ENCODE measurements at regions not wholly inside any gene's neighbourhood (a gene's known extent, or its start where the extent isn't known, plus 50 kb on each side); places are given as distances from the start of the nearest gene placed in this dataset.

DNA sequence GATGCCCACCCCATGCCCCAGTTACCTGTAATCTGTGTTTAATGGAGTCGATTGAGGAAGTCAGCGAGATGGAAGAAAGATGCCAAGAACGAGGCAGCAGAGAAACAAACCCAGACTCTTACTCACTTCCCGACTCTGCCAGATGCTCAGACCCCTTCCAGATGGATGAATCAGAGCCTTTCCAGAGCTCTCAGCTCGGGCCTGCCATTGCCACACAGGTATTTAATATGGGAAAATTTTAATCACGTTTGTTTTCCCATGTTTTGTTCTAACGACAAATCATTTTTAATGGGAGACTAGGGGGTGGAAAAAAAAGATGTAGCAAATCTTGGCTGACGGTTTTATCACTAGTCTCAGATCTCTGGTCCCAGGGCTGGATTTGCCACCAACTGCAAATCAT lies 72.5 kb upstream of the SRRM4 start:
- no peak for DNase-seq (ENCODE audit: extremely low read depth in 1 of 4, low spot score in 3 of 4)
- H4K20me1 ChIP-seq (replicated peaks; ENCODE audit: control insufficient read depth, insufficient read depth, low read length): no peaks in the 10 kb centered on the region
- BruUV-seq (replicated peaks): no TSS peak
- no peaks in the 10 kb centered on the region for H3K4me1 ChIP-seq (replicated peaks in 1 of 2; ENCODE audit: control insufficient read depth in 2 of 2, insufficient read depth in 2 of 2, low read length in 2 of 2)
- ChIA-PET CTCF (ENCODE audit: low intra/inter-chr PET ratio) (interaction anchor here (0.6 kb wide), 1 partner anchor 59 kb away, joined by 3 read pairs; no protein-coding TSS in a partner anchor), POLR2A (no interaction called here)
- no peak overlapping the region for H2AFZ ChIP-seq (ENCODE audit: low read depth, low read length)
- H3K27ac ChIP-seq (ENCODE audit: extremely low read depth, low read depth, low read length): no peak overlapping the region
- intact Hi-C loops (cut with micrococcal nuclease) (no loop called here), in situ Hi-C loops (cut with MboI) (no loop called here)
- H3K9ac ChIP-seq (ENCODE audit: insufficient read depth in 1 of 2, low read depth in 2 of 2, low read length in 2 of 2): no peak overlapping the region
- no peaks in the 10 kb centered on the region for H3K9me3 ChIP-seq (replicated peaks; ENCODE audit: control insufficient read depth, insufficient read depth, low read depth, low read length)
- H3K36me3 ChIP-seq (ENCODE audit: control insufficient read depth, insufficient read depth, low read length): no peaks in the 10 kb centered on the region
- no peak overlapping the region for H3K4me2 ChIP-seq (ENCODE audit: insufficient read depth, low read length)
- no peaks in the 10 kb centered on the region for H3K79me2 ChIP-seq (ENCODE audit: control insufficient read depth, insufficient read depth, low read length)
- WGBS (ENCODE audit: insufficient coverage, low coverage, missing lambda C conversion rate): 2% methylated on average over 8 of the region's 8 CpGs
- no peaks in the 10 kb centered on the region for H3K9me1 ChIP-seq (ENCODE audit: control insufficient read depth, insufficient read depth, low read length)
- no peak for FAIRE-seq
- no peak for ATAC-seq
- no peaks in the 10 kb centered on the region for H3K27me3 ChIP-seq (ENCODE audit: control insufficient read depth in 2 of 2, insufficient read depth in 2 of 2, low read length in 2 of 2)
- no peak overlapping the region for H3K4me3 ChIP-seq
- no peak for TF ChIP-seq SMAD1 (IDR thresholded peaks at IDR 0.05; ENCODE audit: low read depth, low read length, partially characterized antibody)
- TF ChIP-seq, protein P1, sequence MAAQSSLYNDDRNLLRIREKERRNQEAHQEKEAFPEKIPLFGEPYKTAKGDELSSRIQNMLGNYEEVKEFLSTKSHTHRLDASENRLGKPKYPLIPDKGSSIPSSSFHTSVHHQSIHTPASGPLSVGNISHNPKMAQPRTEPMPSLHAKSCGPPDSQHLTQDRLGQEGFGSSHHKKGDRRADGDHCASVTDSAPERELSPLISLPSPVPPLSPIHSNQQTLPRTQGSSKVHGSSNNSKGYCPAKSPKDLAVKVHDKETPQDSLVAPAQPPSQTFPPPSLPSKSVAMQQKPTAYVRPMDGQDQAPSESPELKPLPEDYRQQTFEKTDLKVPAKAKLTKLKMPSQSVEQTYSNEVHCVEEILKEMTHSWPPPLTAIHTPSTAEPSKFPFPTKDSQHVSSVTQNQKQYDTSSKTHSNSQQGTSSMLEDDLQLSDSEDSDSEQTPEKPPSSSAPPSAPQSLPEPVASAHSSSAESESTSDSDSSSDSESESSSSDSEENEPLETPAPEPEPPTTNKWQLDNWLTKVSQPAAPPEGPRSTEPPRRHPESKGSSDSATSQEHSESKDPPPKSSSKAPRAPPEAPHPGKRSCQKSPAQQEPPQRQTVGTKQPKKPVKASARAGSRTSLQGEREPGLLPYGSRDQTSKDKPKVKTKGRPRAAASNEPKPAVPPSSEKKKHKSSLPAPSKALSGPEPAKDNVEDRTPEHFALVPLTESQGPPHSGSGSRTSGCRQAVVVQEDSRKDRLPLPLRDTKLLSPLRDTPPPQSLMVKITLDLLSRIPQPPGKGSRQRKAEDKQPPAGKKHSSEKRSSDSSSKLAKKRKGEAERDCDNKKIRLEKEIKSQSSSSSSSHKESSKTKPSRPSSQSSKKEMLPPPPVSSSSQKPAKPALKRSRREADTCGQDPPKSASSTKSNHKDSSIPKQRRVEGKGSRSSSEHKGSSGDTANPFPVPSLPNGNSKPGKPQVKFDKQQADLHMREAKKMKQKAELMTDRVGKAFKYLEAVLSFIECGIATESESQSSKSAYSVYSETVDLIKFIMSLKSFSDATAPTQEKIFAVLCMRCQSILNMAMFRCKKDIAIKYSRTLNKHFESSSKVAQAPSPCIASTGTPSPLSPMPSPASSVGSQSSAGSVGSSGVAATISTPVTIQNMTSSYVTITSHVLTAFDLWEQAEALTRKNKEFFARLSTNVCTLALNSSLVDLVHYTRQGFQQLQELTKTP (IDR thresholded peaks at IDR 0.05; ENCODE audit: low read depth in 1 of 2, partially characterized antibody in 2 of 2): no peak
- no peak for TF ChIP-seq ZNF274 (IDR thresholded peaks at IDR 0.05; ENCODE audit: borderline replicate concordance, low read depth, low read length)
- TF ChIP-seq ZNF699 (CRISPR knock-in tag; IDR thresholded peaks at IDR 0.05; ENCODE audit: insufficient replicate concordance): no peak
- no peak for TF ChIP-seq PTTG1 (tag; IDR thresholded peaks at IDR 0.05; ENCODE audit: low read depth)
- TF ChIP-seq NBN (IDR thresholded peaks at IDR 0.05; ENCODE audit: low read depth): no peak
- TF ChIP-seq HSF4 (CRISPR knock-in tag; IDR thresholded peaks at IDR 0.05; ENCODE audit: borderline replicate concordance): no peak
- no peak for TF ChIP-seq CCNT2 (IDR thresholded peaks at IDR 0.05; ENCODE audit: borderline replicate concordance, extremely low read depth, insufficient read length, low read depth, low read length)
- TF ChIP-seq, protein P2, sequence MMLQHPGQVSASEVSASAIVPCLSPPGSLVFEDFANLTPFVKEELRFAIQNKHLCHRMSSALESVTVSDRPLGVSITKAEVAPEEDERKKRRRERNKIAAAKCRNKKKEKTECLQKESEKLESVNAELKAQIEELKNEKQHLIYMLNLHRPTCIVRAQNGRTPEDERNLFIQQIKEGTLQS (IDR thresholded peaks at IDR 0.05): no peak
- TF ChIP-seq, protein P2 (CRISPR knock-in tag; conservative IDR thresholded peaks at IDR 0.05): no peak
- TF ChIP-seq CBX8 (IDR thresholded peaks at IDR 0.05; ENCODE audit: borderline replicate concordance, extremely low read depth, low read depth, low read length, poor library complexity, severe bottlenecking): no peak
- TF ChIP-seq PHF21A (IDR thresholded peaks at IDR 0.05; ENCODE audit: borderline replicate concordance, low read depth): no peak
- no peak for TF ChIP-seq KAT7 (CRISPR knock-in tag; IDR thresholded peaks at IDR 0.05; ENCODE audit: borderline replicate concordance)
- TF ChIP-seq, protein P3, sequence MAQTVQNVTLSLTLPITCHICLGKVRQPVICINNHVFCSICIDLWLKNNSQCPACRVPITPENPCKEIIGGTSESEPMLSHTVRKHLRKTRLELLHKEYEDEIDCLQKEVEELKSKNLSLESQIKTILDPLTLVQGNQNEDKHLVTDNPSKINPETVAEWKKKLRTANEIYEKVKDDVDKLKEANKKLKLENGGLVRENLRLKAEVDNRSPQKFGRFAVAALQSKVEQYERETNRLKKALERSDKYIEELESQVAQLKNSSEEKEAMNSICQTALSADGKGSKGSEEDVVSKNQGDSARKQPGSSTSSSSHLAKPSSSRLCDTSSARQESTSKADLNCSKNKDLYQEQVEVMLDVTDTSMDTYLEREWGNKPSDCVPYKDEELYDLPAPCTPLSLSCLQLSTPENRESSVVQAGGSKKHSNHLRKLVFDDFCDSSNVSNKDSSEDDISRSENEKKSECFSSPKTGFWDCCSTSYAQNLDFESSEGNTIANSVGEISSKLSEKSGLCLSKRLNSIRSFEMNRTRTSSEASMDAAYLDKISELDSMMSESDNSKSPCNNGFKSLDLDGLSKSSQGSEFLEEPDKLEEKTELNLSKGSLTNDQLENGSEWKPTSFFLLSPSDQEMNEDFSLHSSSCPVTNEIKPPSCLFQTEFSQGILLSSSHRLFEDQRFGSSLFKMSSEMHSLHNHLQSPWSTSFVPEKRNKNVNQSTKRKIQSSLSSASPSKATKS (CRISPR knock-in tag; IDR thresholded peaks at IDR 0.05): no peak
- no peak for TF ChIP-seq HLTF (IDR thresholded peaks at IDR 0.05)
